ENCODE measurements at regions not wholly inside any gene's neighbourhood (a gene's known extent, or its start where the extent isn't known, plus 50 kb on each side); places are given as distances from the start of the nearest gene placed in this dataset.

DNA sequence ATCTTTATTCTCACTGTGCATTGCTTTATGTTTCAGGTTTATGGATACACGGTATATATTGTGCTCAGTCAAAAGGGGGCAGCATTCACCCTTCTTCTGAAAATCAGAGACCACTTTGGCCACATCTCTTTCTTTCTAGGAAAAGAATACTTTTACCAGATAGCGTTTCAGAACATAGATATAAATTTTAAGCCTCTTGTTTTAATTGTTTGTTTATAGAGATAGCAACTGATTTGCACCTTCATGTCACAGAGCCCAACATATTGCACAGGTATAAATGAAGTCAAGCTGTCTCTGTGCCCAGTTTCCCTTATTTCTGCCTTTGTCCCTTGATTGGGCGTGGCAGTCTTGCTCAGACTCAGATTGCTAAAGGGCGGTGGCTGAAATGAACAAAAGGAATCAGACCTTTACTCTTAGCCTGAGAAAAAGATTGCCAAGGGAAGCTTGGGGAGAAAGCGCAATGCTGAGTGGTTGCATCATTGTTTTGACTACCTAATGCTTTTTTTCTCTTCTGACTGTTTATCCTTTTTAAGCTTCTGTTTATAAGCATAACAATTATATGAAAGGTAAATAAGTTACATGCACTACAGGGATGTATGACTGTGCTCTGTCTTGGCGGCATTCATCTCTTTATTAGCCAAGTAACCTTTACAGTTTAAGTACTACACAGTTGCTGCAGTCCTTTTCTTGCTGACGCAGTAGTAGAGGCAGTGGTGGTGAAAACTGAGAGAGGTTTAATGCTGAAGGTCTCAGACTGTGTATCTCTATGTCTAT is 70.8 kb upstream of the ZBTB20 start:
- no peak overlapping the region for H3K4me3 Mint-ChIP-seq
- no peak overlapping the region for H3K27ac Mint-ChIP-seq
- peaks cover 4% of the 10 kb centered on the region for H3K27me3 Mint-ChIP-seq (ENCODE audit: low read depth)
- H3K36me3 Mint-ChIP-seq (ENCODE audit: low read depth), result no peaks in the 10 kb centered on the region
- H3K9me3 Mint-ChIP-seq, result no peaks in the 10 kb centered on the region
- H3K4me1 Mint-ChIP-seq, result peaks cover 10% of the 10 kb centered on the region
- TF ChIP-seq, protein P1, sequence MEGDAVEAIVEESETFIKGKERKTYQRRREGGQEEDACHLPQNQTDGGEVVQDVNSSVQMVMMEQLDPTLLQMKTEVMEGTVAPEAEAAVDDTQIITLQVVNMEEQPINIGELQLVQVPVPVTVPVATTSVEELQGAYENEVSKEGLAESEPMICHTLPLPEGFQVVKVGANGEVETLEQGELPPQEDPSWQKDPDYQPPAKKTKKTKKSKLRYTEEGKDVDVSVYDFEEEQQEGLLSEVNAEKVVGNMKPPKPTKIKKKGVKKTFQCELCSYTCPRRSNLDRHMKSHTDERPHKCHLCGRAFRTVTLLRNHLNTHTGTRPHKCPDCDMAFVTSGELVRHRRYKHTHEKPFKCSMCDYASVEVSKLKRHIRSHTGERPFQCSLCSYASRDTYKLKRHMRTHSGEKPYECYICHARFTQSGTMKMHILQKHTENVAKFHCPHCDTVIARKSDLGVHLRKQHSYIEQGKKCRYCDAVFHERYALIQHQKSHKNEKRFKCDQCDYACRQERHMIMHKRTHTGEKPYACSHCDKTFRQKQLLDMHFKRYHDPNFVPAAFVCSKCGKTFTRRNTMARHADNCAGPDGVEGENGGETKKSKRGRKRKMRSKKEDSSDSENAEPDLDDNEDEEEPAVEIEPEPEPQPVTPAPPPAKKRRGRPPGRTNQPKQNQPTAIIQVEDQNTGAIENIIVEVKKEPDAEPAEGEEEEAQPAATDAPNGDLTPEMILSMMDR (IDR thresholded peaks at IDR 0.05; ENCODE audit: unreplicated experiment in 3 of 3), result peak; percentile 77 to 83 (median 78)

DNA sequence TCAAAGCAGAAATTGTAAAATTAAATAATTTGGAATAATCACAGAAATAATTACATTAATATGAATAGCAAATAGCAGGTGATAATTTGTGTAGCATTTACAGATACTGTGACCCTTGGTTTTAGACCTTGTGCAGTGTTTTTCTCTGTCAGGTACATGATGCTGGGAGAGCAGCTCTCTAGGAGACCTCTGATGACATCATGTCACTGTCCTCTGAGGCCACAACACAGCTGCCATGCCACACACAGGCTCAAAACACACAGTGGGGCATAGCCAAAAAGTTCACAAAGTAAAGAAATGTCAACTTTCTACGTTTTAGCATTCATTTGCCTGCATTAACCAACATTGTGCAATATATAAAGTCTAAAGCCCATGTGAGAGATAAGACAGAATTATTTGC is 71.8 kb upstream of the ZBTB20 start:
- no peak overlapping the region for H3K4me3 Mint-ChIP-seq
- no peaks in the 10 kb centered on the region for H3K36me3 Mint-ChIP-seq (ENCODE audit: low read depth)
- peaks cover 10% of the 10 kb centered on the region for H3K4me1 Mint-ChIP-seq
- H3K27ac Mint-ChIP-seq, result no peak overlapping the region
- TF ChIP-seq, protein P1 (IDR thresholded peaks at IDR 0.05; ENCODE audit: unreplicated experiment in 3 of 3), result no peak
- no peaks in the 10 kb centered on the region for H3K9me3 Mint-ChIP-seq
- peaks cover 4% of the 10 kb centered on the region for H3K27me3 Mint-ChIP-seq (ENCODE audit: low read depth)

DNA sequence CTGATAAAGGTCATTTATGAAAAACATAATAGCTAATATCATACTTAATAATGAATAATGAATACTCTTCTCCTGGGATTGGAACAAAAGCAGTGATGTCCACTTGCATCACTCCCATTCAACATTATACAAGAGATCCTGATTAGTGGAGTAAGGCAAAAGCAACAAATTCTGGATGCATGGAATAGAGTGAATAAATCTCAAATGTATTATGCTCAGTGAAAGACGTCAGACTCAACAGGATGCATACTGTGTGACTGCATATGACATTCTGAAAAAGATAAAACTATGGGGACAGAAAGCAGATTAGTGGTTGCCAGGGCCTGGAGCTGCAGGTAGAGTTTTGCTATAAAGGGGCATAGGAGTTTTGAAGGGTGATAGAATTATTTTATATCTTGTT is 77.6 kb upstream of the ZBTB20 start:
- no peaks in the 10 kb centered on the region for H3K36me3 Mint-ChIP-seq (ENCODE audit: low read depth)
- H3K9me3 Mint-ChIP-seq, result no peaks in the 10 kb centered on the region
- no peak overlapping the region for H3K4me3 Mint-ChIP-seq
- peaks cover 4% of the 10 kb centered on the region for H3K27me3 Mint-ChIP-seq (ENCODE audit: low read depth)
- H3K27ac Mint-ChIP-seq, result no peak overlapping the region
- TF ChIP-seq, protein P1 (IDR thresholded peaks at IDR 0.05; ENCODE audit: unreplicated experiment in 3 of 3), result no peak
- no peaks in the 10 kb centered on the region for H3K4me1 Mint-ChIP-seq

DNA sequence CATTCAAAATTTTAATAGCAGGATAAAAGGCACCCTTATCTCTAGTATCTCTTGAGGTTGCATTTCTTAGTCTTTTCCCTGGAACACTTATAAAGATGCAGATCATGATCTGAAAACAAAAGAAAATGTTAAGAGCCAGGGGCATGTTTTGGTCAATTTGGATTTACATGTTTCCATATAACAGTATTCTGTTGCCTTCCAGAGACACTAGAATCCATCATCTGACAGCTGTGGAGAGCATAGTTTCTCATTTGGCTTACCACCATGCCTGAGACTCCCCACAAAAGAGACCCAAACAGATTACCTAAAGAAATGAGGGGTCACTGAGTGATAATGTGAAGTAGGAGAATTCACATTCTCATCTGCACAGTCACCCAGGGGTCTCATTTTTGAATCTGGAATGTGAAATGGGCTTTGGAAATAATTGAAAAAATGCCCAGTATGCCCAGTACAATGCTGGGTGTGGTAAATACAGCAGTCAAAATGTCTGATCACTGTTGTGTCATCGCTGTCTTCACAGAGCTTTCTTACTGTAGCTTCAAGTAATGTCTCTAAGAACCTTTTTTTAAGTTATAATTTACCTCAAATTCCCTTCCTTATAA is 79.9 kb upstream of the ZBTB20 start:
- H3K27me3 Mint-ChIP-seq (ENCODE audit: low read depth), result no peaks in the 10 kb centered on the region
- H3K4me1 Mint-ChIP-seq, result no peaks in the 10 kb centered on the region
- H3K4me3 Mint-ChIP-seq, result no peak overlapping the region
- TF ChIP-seq, protein P1 (IDR thresholded peaks at IDR 0.05; ENCODE audit: unreplicated experiment in 3 of 3), result no peak
- no peaks in the 10 kb centered on the region for H3K9me3 Mint-ChIP-seq
- H3K27ac Mint-ChIP-seq, result no peak overlapping the region
- H3K36me3 Mint-ChIP-seq (ENCODE audit: low read depth), result no peaks in the 10 kb centered on the region

DNA sequence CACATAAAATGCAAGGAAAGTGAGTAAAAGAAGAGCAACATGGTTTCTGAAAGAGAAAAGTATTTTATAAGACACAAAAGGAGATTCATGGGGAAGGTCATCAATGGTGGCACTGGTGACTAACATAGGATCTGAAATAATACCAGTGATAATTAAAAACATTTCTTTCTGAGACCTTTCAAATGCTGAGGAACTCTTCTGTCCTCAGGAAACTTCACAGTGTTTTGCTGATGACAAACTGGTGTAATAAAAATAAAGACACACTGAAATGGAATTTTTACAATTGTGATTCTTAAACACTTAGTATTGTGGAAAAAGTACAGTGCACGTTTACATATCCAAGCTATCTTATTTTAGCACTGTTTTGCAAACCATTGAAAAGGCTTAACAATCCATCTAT is 80.4 kb upstream of the ZBTB20 start:
- Mint-ChIP-seq H3K4me3 (no peak overlapping the region), H3K36me3 (ENCODE audit: low read depth) (no peaks in the 10 kb centered on the region), H3K27ac (no peak overlapping the region), H3K4me1 (no peaks in the 10 kb centered on the region), H3K9me3 (no peaks in the 10 kb centered on the region), H3K27me3 (ENCODE audit: low read depth) (no peaks in the 10 kb centered on the region)
- TF ChIP-seq, protein P1 (IDR thresholded peaks at IDR 0.05; ENCODE audit: unreplicated experiment in 3 of 3), result no peak

DNA sequence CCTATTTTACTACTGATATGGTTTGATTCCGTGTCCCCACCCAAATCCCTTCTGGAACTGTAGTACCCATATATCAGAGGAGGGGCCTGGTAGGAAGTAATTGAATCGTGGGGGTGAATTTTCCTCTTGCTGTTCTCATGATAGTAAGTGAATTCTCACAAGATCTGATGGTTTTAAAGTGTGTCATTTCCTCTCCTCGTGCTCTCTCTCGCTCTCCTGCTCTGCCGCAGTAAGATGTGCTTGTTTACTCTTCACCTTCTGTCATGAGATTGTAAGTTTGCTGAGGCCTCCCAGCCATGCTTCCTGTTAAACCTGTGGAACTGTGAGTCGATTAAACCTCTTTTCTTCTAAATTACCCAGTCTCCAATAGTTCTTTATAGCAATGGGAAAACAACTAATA is 81.2 kb upstream of the ZBTB20 start:
- Mint-ChIP-seq H3K27me3 (ENCODE audit: low read depth) (no peaks in the 10 kb centered on the region), H3K4me1 (no peaks in the 10 kb centered on the region), H3K9me3 (no peaks in the 10 kb centered on the region), H3K36me3 (ENCODE audit: low read depth) (no peaks in the 10 kb centered on the region), H3K4me3 (no peak overlapping the region), H3K27ac (no peak overlapping the region)
- TF ChIP-seq, protein P1 (IDR thresholded peaks at IDR 0.05; ENCODE audit: unreplicated experiment in 3 of 3), result no peak

Data from nephron (organoid).